ENCODE measurements at regions not wholly inside any gene's neighbourhood (a gene's known extent, or its start where the extent isn't known, plus 50 kb on each side); places are given as distances from the start of the nearest gene placed in this dataset.

DNA sequence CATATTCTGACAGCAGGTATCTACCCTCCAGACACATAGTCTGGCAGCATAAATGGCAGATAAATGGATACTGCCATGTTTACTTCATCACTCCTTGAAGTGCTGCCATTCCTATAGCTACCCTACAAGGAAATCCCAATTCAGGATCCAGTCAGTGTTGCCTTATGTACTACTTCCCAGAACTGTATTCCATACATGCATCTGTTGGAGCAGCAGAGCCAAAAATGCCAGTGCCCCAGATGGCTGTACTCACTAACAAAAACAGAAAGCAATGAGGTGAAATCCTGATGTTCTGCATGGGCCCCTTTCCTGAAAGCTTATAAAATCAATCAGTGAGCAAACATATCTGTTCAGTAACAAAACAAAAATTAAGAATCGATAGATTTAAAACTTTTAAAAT is 490.0 kb upstream of the COX7C start:
- TF ChIP-seq POLR2AphosphoS5 (IDR thresholded peaks at IDR 0.05; ENCODE audit: borderline replicate concordance, low read depth, low read length), result no peak
- TF ChIP-seq EZH2 (IDR thresholded peaks at IDR 0.05), result no peak
- TF ChIP-seq FOXP2 (optimal IDR thresholded peaks at IDR 0.05; ENCODE audit: control extremely low read depth, extremely low read length, insufficient read depth), result no peak
